B cell (primary cell): ENCODE measurements at regions not wholly inside any gene's neighbourhood (a gene's known extent, or its start where the extent isn't known, plus 50 kb on each side); places are given as distances from the start of the nearest gene placed in this dataset.

Source experiments
- EZH2 ChIP-seq: IDR thresholded peaks from 2 replicates; pipeline ENCODE4 v1.6.1; 2012; ENCODE audit warnings: borderline replicate concordance, low read depth, mild to moderate bottlenecking, moderate library complexity, low read length; ENCODE audit not compliant: insufficient read depth, poor library complexity, severe bottlenecking
- TF ChIP-seq, protein P1 (sequence below): fragments of 200-600 bp; IDR thresholded peaks from one replicate; pipeline ENCODE4 v1.8.0; 2022; ENCODE audit warnings: antibody characterized with exemption, mild to moderate bottlenecking

DNA sequence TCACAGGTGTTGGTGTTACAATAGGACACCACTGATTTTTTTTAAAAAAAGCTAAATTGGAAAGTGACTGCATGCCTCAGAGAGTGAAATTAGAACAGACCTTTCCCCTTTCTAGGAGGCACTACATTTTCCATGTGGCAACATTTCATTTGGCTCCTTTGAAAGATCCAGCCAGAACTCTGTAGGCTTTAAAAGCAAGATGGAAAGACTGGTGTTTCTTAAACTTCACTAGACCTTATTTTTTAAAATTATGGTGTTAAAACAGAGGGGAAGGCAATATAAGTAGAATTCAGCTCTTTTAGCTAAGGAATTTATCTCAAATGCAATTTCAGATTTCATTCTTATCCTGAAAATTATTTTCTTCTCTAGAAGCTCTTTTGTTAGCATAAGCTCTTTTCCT is 317.6 kb upstream of the TGFBR2 start:
- no peak for TF ChIP-seq EZH2
- TF ChIP-seq, protein P1, sequence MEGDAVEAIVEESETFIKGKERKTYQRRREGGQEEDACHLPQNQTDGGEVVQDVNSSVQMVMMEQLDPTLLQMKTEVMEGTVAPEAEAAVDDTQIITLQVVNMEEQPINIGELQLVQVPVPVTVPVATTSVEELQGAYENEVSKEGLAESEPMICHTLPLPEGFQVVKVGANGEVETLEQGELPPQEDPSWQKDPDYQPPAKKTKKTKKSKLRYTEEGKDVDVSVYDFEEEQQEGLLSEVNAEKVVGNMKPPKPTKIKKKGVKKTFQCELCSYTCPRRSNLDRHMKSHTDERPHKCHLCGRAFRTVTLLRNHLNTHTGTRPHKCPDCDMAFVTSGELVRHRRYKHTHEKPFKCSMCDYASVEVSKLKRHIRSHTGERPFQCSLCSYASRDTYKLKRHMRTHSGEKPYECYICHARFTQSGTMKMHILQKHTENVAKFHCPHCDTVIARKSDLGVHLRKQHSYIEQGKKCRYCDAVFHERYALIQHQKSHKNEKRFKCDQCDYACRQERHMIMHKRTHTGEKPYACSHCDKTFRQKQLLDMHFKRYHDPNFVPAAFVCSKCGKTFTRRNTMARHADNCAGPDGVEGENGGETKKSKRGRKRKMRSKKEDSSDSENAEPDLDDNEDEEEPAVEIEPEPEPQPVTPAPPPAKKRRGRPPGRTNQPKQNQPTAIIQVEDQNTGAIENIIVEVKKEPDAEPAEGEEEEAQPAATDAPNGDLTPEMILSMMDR = no peak
